Esophagus (tissue), 2 donors: ENCODE measurements at regions not wholly inside any gene's neighbourhood (a gene's known extent, or its start where the extent isn't known, plus 50 kb on each side); places are given as distances from the start of the nearest gene placed in this dataset.
"Not testable (repeated sequence)": the region's sequence is repeated elsewhere in the genome, so short reads cannot be mapped to it uniquely, and the experiment has no call there.

Experiments
- H3K27ac ChIP-seq, 2 donors: one replicate each; pipeline ENCODE4 v1.5.1; 2013; ENCODE audit warnings: low read depth in 2 of 2, mild to moderate bottlenecking in 2 of 2, inconsistent platforms in 1 of 2, low read length in 1 of 2, moderate library complexity in 1 of 2
- H3K27me3 ChIP-seq, 2 donors: one replicate each; pipeline ENCODE4 v1.6.1; 2013; ENCODE audit warnings: low read length in 2 of 2, control low read depth in 1 of 2, mild to moderate bottlenecking in 1 of 2; ENCODE audit not compliant: insufficient read depth in 2 of 2, control insufficient read depth in 1 of 2
- H3K36me3 ChIP-seq, 2 donors: one replicate each; pipeline ENCODE4 v1.6.1; 2013; ENCODE audit warnings: low read length in 1 of 2; ENCODE audit not compliant: control insufficient read depth in 2 of 2, insufficient read depth in 2 of 2
- H3K4me1 ChIP-seq, 2 donors: one replicate each; pipeline ENCODE4 v1.6.1; 2013; ENCODE audit warnings: low read length in 1 of 2; ENCODE audit not compliant: control insufficient read depth in 2 of 2, insufficient read depth in 2 of 2
- H3K4me3 ChIP-seq, 2 donors: one replicate each; pipeline ENCODE4 v1.5.1; 2013; ENCODE audit warnings: low read length in 2 of 2, mild to moderate bottlenecking in 2 of 2, low read depth in 1 of 2, moderate library complexity in 1 of 2
- H3K9me3 ChIP-seq, 2 donors: one replicate each; pipeline ENCODE4 v1.6.1; 2013; ENCODE audit warnings: mild to moderate bottlenecking in 2 of 2, low read depth in 1 of 2, low read length in 1 of 2, moderate library complexity in 1 of 2; ENCODE audit not compliant: control insufficient read depth in 2 of 2, insufficient read depth in 1 of 2
- WGBS, 2 donors: extraction: QIAGEN DNeasy Blood & Tissue Kit; methylation state at CpG; one replicate each; pipeline ENCODE4 v1.1.7; 2013; 5-methylcytosine and 5-hydroxymethylcytosine counted together
- donor health status: healthy with polysubstance abuse.
- donor health status: Bipolar disorder and iron deficiency.

DNA sequence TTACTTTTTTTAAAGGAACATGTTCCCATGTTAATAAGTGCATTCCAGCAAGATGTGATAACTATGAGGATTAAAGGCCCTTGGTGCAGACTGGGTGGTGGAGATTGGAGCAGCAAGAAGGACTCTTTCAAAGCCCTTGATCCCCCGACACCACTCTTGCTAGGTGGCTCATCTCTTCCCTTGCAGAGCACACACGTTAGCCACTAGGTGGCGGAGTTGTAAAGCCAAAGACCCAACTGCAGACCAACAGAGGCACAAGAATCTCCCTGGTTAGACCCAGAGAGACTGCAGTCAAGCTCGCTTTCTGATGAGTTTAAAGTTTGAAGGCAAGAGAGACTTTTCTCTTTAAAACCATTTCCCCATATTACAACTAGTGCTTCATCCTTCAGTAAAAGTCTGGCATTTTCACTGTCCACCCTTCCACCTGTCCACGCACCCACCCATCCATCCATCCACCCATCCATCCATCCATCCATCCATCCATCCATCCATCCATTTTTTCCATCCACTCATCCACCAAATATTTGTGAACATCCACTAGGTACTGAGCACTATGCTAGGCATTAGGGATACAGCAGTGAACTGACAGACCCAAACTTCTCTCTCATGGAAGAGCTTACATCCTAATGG is 226.9 kb downstream of the MSX2 start:
- no peaks in the 10 kb centered on the region for H3K36me3 ChIP-seq
- 27 to 28% methylated on average over 5 of the region's 5 CpGs for WGBS, 2 donors
- H3K9me3 ChIP-seq = peaks cover 0 to 2% of the 10 kb centered on the region in 2 donors
- no peak overlapping the region for H3K4me3 ChIP-seq
- H3K27ac ChIP-seq = no peak overlapping the region
- H3K4me1 ChIP-seq = no peaks in the 10 kb centered on the region
- peaks cover 0 to 2% of the 10 kb centered on the region in 2 donors for H3K27me3 ChIP-seq

DNA sequence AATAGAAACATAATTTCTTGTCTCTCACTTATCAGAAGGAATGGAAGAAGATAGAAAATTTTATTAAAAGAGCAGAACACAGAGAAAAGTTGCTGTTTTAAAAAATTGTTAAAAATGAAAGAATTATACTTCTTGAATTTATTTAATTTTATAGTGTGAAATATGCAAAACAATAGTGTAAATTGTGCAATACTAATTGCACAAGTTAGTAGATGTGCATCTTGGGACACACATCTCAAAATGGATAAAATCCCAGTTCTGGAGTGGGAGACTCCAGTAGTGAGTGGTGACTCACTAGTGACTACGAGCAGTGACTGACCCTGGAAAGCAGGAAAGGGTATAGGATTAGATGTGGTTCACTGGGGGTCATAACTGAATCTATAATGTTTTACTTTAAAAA is 223.2 kb downstream of the MSX2 start:
- 35 to 56% methylated on average over 1 of the region's 1 CpG for WGBS, 2 donors
- H3K4me3 ChIP-seq = no peak overlapping the region
- no peaks in the 10 kb centered on the region for H3K4me1 ChIP-seq
- no peaks in the 10 kb centered on the region for H3K27me3 ChIP-seq
- no peak overlapping the region for H3K27ac ChIP-seq
- H3K36me3 ChIP-seq = no peaks in the 10 kb centered on the region
- peaks cover 0 to 2% of the 10 kb centered on the region in 2 donors for H3K9me3 ChIP-seq

DNA sequence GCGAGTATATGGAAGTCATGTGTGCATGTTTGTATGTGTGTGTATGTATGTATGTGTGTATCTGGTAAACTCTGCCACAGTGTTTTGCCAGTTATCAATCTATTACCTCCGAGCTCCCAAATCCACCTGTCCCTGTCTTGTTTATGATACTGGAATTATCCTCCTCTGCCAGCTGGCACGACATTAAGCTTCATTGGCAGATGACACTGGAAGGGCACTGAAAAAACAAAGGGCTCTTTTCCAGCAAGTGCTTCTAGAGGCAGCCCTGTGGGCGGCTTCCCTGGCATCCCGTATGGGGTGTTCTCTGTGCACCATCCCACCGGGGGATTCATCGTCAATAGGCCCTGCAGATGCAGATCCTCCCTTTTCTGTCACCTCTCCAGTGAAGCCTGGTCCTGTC is 221.5 kb downstream of the MSX2 start:
- no peaks in the 10 kb centered on the region for H3K27me3 ChIP-seq
- no peaks in the 10 kb centered on the region for H3K4me1 ChIP-seq
- no peak overlapping the region for H3K4me3 ChIP-seq
- no peaks in the 10 kb centered on the region for H3K36me3 ChIP-seq
- peaks cover 0 to 2% of the 10 kb centered on the region in 2 donors for H3K9me3 ChIP-seq
- no peak overlapping the region for H3K27ac ChIP-seq
- WGBS, 2 donors = 52 to 63% methylated on average over 7 of the region's 7 CpGs

DNA sequence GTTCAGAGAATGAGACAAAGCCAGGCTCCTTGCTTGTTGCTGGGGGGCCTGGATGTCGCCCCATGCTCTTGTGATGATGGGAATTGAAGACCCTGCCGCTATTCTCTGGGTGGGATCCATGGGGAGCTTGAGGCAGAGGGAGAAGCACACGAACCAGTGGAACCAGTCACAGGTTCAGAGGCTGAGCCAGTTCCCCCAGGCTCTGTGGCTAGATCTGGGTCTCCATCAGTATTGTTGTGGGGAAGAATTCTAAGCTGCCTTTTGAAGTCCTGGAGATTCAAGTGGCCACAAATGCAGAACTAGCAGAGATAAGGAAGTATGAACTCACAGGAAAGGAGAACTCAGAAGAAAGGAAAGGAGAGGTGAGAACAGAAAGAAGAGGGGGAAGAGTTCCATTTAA is 219.4 kb downstream of the MSX2 start:
- Histone ChIP-seq H3K27me3 (no peaks in the 10 kb centered on the region), H3K36me3 (no peaks in the 10 kb centered on the region), H3K4me1 (no peaks in the 10 kb centered on the region), H3K27ac (no peak overlapping the region), H3K9me3 (peaks cover 0 to 2% of the 10 kb centered on the region in 2 donors), H3K4me3 (no peak overlapping the region)
- 57 to 62% methylated on average over 3 of the region's 3 CpGs for WGBS, 2 donors

DNA sequence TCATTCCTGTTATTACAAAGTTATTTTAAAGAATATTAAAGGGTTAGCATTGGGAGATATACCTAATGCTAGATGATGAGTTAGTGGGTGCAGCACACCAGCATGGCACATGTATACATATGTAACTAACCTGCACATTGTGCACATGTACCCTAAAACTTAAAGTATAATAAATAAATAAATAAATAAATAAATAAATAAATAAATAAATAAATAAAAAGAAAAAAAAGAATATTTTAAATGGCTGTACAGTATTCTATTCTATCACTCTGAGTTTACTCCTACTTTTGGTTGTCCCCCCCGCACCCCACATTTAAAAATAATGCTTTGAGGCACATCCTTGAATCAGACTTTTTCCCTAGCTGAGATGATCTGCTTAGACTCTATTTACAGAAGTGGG is 218.6 kb downstream of the MSX2 start:
- not testable (repeated sequence) for H3K9me3 ChIP-seq, H3K36me3 ChIP-seq, H3K27ac ChIP-seq, H3K4me1 ChIP-seq, H3K27me3 ChIP-seq, H3K4me3 ChIP-seq
- 94% methylated on average over 1 of the region's 1 CpG for WGBS, 2 donors

DNA sequence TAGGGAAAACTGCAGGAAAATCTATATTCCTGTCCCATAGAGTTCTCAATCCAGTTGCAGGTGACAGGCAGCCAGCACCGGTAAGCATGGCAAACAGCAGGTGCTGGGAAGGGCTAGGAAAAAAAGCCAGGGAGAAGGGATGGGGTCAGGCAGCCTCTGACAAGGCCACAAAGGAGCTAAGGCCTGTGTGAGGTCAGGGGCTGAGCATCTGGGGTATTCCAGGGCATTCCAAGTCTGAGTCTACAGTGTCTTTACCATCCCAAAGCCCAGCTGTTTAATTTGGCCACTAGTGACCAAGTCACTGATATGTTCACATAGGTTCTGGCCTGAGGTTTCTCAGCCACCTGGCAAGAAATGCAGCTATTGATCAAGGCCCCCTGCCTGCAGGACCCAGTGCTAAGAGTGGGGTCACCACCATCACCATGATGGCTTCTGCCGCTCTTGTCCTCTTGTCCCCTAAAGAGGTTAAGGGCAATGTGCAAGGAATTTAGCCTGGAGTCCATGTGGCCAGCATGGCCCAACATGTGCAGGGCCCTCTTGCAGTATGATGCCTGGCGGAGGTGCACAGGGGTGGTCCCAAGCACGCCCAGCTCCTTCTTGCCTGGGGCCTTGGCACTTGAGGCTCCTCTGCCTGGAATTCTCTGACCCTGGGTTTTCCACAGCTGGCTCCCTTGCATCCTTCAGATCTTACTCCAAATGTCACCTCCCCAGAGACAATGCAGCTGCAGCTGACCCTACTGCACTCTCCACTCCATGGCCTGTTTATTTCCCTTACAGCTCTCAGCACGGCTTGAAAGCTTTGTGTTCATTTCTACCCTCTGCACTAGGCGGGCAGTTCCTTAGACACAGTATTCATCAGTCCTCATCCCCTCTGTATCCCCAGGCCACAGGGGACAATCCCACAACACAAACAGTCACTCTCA is 213.1 kb downstream of the MSX2 start:
- Histone ChIP-seq H3K4me3 (no peak overlapping the region), H3K27ac (no peak overlapping the region), H3K9me3 (no peaks in the 10 kb centered on the region), H3K4me1 (no peaks in the 10 kb centered on the region), H3K27me3 (no peaks in the 10 kb centered on the region), H3K36me3 (no peaks in the 10 kb centered on the region)
- 74% methylated on average over 6 of the region's 6 CpGs for WGBS, 2 donors

DNA sequence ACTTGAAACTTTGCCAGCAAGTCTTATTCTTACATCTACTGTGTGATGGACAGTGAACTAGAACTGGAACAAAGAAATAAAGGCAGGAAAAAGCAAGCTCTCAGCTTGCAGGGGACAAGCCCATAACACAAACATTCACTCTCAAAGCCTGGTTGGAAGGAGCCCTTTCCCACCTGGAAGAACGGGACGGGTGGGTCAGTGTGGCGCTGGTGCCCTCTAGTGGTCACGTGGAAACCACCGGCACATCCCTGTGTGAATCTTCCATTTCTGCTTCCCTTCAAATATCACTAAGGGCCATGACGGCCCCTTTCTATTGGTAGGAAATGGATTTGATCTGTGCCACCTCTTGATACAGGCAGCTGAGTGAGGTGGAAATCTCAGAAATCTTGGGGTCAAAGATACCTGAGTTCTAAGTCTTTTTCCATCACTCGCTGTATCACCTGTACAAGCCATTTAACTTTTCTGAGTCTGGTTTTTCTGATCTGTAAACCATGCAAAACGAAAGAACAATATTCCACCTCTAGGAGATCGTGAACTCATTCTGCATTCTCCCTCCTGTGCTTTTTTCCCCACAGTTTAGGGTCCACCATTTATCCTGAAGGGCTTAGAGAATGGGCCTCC is 211.6 kb downstream of the MSX2 start:
- H3K9me3 ChIP-seq = no peaks in the 10 kb centered on the region
- H3K27me3 ChIP-seq = no peaks in the 10 kb centered on the region
- H3K4me3 ChIP-seq = no peak overlapping the region
- no peak overlapping the region for H3K27ac ChIP-seq
- H3K4me1 ChIP-seq = no peaks in the 10 kb centered on the region
- H3K36me3 ChIP-seq = no peaks in the 10 kb centered on the region
- 19 to 22% methylated on average over 9 of the region's 9 CpGs for WGBS, 2 donors

DNA sequence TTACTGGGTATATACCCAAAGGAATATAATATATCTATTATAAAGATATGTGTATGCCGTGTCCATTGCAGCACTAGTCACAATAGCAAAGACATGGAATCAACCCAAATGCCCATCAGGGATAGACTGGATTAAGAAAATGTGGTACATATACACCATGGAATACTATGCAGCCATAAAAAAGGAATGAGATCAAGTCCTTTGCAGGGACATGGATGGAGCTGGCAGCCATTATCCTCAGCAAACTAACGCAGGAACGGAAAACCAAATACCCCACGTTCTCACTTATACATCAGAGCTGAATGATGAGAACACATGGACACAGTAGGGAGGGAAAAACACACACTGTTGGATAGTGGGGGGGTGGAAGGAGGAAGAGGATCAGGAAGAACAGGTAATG is 206.7 kb downstream of the MSX2 start:
- H3K4me3 ChIP-seq, H3K9me3 ChIP-seq, H3K4me1 ChIP-seq, H3K27ac ChIP-seq, H3K36me3 ChIP-seq, H3K27me3 ChIP-seq: not testable (repeated sequence)
- 92 to 97% methylated on average over 4 of the region's 4 CpGs for WGBS, 2 donors

DNA sequence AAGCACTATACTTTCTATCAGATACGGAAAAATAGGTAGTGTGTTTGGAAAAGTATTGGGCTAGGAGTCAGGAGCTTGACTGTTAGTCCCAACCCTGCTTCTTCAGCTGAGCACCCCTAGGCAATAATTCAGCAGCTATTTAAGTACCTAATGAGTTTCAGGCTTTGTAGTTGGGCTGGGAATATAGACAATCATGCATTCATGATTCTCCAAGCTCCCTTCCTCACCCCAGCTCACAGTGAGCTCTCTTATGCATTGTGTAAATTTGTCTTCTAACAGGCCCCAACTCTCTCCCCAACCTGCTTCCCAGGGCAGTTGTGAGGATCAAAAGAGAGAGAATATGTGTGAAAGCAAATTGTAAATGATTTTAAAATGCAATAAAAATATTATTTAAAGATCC is 201.2 kb downstream of the MSX2 start:
- Histone ChIP-seq H3K4me3 (no peak overlapping the region), H3K27ac (no peak overlapping the region), H3K9me3 (no peaks in the 10 kb centered on the region), H3K27me3 (no peaks in the 10 kb centered on the region), H3K36me3 (no peaks in the 10 kb centered on the region), H3K4me1 (peaks cover 0 to 2% of the 10 kb centered on the region in 2 donors)
- WGBS, 2 donors = 89 to 96% methylated on average over 1 of the region's 1 CpG
